Caco-2 (cell line): ENCODE measurements at regions not wholly inside any gene's neighbourhood (a gene's known extent, or its start where the extent isn't known, plus 50 kb on each side); places are given as distances from the start of the nearest gene placed in this dataset.

ENCODE experiments used
- BruUV-seq: library from RNA; stranded (reverse); fragments of 400-500 nt; replicated peaks from 2 replicates; lab custom pipeline; 2021; lab: Mats Ljungman, UMichigan
- CTCF ChIA-PET: fragments of 300-600 bp; sonication (Branson Sonifier 250); formaldehyde crosslinking; loops from one replicate; lab custom pipeline; 2022; ENCODE audit warnings: antibody characterized with exemption; lab: Charles Lee
- POLR2A ChIA-PET: fragments of 300-600 bp; sonication (Branson Sonifier 250); formaldehyde crosslinking; loops from one replicate; lab custom pipeline; 2022; ENCODE audit warnings: antibody characterized with exemption; lab: Charles Lee
- DNase-seq, 2 experiments: peaks; one replicate each; pipeline versions ENCODE4 v3.0.0 to v3.0.0-alpha.2; 2020 to 2022
- H3K27me3 ChIP-seq: replicated peaks from 2 replicates; pipeline ENCODE4 v1.6.0; 2011; ENCODE audit warnings: low read length; ENCODE audit not compliant: control insufficient read depth, insufficient read depth
- H3K36me3 ChIP-seq: 2 replicates; pipeline ENCODE4 v1.5.1; 2011; ENCODE audit warnings: low read length; ENCODE audit not compliant: control insufficient read depth, insufficient read depth
- H3K4me1 ChIP-seq: fragments of 250-450 bp; sonication (Bioruptor Pico); 2 replicates; pipeline ENCODE4 v1.5.1; 2020; ENCODE audit warnings: mild to moderate bottlenecking
- H3K4me3 ChIP-seq: 2 replicates; pipeline ENCODE4 v1.5.1; 2011; ENCODE audit warnings: low read depth, mild to moderate bottlenecking, control low read depth, low read length
- H3K9me3 ChIP-seq: fragments of 250-450 bp; sonication (Bioruptor Pico); 2 replicates; pipeline ENCODE4 v1.5.1; 2020; ENCODE audit warnings: mild to moderate bottlenecking, moderate library complexity
- H3K27ac Mint-ChIP-seq: one replicate; pipeline ENCODE4 v1.8.0; 2022; ENCODE audit warnings: mixed read lengths; ENCODE audit not compliant: unreplicated experiment
- H3K27me3 Mint-ChIP-seq: one replicate; pipeline ENCODE4 v1.8.0; 2022; ENCODE audit warnings: mixed read lengths; ENCODE audit not compliant: insufficient read depth, unreplicated experiment
- H3K36me3 Mint-ChIP-seq: one replicate; pipeline ENCODE4 v1.8.0; 2022; ENCODE audit warnings: mild to moderate bottlenecking, mixed read lengths; ENCODE audit not compliant: insufficient read depth, unreplicated experiment
- H3K4me1 Mint-ChIP-seq: one replicate; pipeline ENCODE4 v1.8.0; 2022; ENCODE audit warnings: low read depth, mixed read lengths; ENCODE audit not compliant: unreplicated experiment
- H3K4me3 Mint-ChIP-seq: one replicate; pipeline ENCODE4 v1.8.0; 2022; ENCODE audit warnings: mild to moderate bottlenecking, moderate library complexity, mixed read lengths; ENCODE audit not compliant: unreplicated experiment
- H3K9me3 Mint-ChIP-seq: one replicate; pipeline ENCODE4 v1.8.0; 2022; ENCODE audit warnings: mixed read lengths; ENCODE audit not compliant: unreplicated experiment
- CTCF ChIP-seq, 2 experiments: fragments of 200-600 bp in 1 of 2; IDR thresholded peaks; 1 replicate in 1 of 2; 2 replicates in 1 of 2; pipeline versions ENCODE4 v1.5.1 to v1.8.0; 2011 to 2022; ENCODE audit warnings: antibody characterized with exemption in 1 of 2, control low read depth in 1 of 2, inconsistent platforms in 1 of 2, low read depth in 1 of 2, low read length in 1 of 2, mild to moderate bottlenecking in 1 of 2, moderate library complexity in 1 of 2; ENCODE audit not compliant: insufficient read depth in 1 of 2, severe bottlenecking in 1 of 2, unreplicated experiment in 1 of 2
- intact Hi-C: fragments of 100-400 bp; cut with micrococcal nuclease; formaldehyde crosslinking; loops from one replicate; pipeline ENCODE4 v1.10.0; 2022; ENCODE audit not compliant: unreplicated experiment

- intact Hi-C loops, result no loop called here
- H3K36me3 ChIP-seq, result no peaks in the 10 kb centered on the region
- ChIA-PET CTCF (no interaction called here), POLR2A (no interaction called here)
- Mint-ChIP-seq H3K4me1 (no peaks in the 10 kb centered on the region), H3K27me3 (no peaks in the 10 kb centered on the region), H3K36me3 (no peaks in the 10 kb centered on the region), H3K4me3 (no peak overlapping the region), H3K27ac (no peak overlapping the region), H3K9me3 (no peaks in the 10 kb centered on the region)
- BruUV-seq, result no TSS peak
- H3K27me3 ChIP-seq, result no peaks in the 10 kb centered on the region
- no peaks in the 10 kb centered on the region for H3K9me3 ChIP-seq
- DNase-seq, result no peak
- H3K4me1 ChIP-seq, result no peaks in the 10 kb centered on the region; the same call in 1 of the 2 replicates
- H3K4me3 ChIP-seq, result no peak overlapping the region
- TF ChIP-seq CTCF (IDR thresholded peaks at IDR 0.05; ENCODE audit: insufficient read depth in 1 of 2, low read depth in 1 of 2, low read length in 1 of 2, severe bottlenecking in 1 of 2, unreplicated experiment in 1 of 2), result no peak
Measured at GRCh38 chr14:29035134-29035533, 268.5 kb downstream of the FOXG1 start.

- no peaks in the 10 kb centered on the region for H3K9me3 ChIP-seq
- intact Hi-C loops, result no loop called here
- H3K27me3 Mint-ChIP-seq, result no peaks in the 10 kb centered on the region
- no peak for TF ChIP-seq CTCF (IDR thresholded peaks at IDR 0.05; ENCODE audit: insufficient read depth in 1 of 2, low read depth in 1 of 2, low read length in 1 of 2, severe bottlenecking in 1 of 2, unreplicated experiment in 1 of 2)
- no peak overlapping the region for H3K27ac Mint-ChIP-seq
- no peaks in the 10 kb centered on the region for H3K4me1 ChIP-seq
- ChIA-PET CTCF (no interaction called here), POLR2A (no interaction called here)
- H3K9me3 Mint-ChIP-seq, result no peaks in the 10 kb centered on the region
- BruUV-seq, result no TSS peak
- H3K4me3 Mint-ChIP-seq, result no peak overlapping the region
- no peaks in the 10 kb centered on the region for H3K36me3 ChIP-seq
- H3K36me3 Mint-ChIP-seq, result no peaks in the 10 kb centered on the region
- no peak for DNase-seq
- no peaks in the 10 kb centered on the region for H3K27me3 ChIP-seq
- H3K4me1 Mint-ChIP-seq, result no peaks in the 10 kb centered on the region
- no peak overlapping the region for H3K4me3 ChIP-seq
Measured at GRCh38 chr14:29037411-29037810, 270.8 kb downstream of the FOXG1 start.

- H3K4me3 ChIP-seq, result no peak overlapping the region
- Mint-ChIP-seq H3K27me3 (no peaks in the 10 kb centered on the region), H3K27ac (no peak overlapping the region), H3K4me3 (no peak overlapping the region), H3K36me3 (no peaks in the 10 kb centered on the region), H3K9me3 (no peaks in the 10 kb centered on the region), H3K4me1 (no peaks in the 10 kb centered on the region)
- no peak for TF ChIP-seq CTCF (IDR thresholded peaks at IDR 0.05; ENCODE audit: insufficient read depth in 1 of 2, low read depth in 1 of 2, low read length in 1 of 2, severe bottlenecking in 1 of 2, unreplicated experiment in 1 of 2)
- no TSS peak for BruUV-seq
- H3K4me1 ChIP-seq, result no peaks in the 10 kb centered on the region
- H3K9me3 ChIP-seq, result no peaks in the 10 kb centered on the region
- no peaks in the 10 kb centered on the region for H3K27me3 ChIP-seq
- ChIA-PET CTCF (no interaction called here), POLR2A (no interaction called here)
- no peaks in the 10 kb centered on the region for H3K36me3 ChIP-seq
- intact Hi-C loops, result no loop called here
- DNase-seq, result no peak
Measured at GRCh38 chr14:29039171-29039570, 272.6 kb downstream of the FOXG1 start.
